H7 (cell line): ENCODE measurements at regions not wholly inside any gene's neighbourhood (a gene's known extent, or its start where the extent isn't known, plus 50 kb on each side); places are given as distances from the start of the nearest gene placed in this dataset.
A peak's percentile ranks its signal among the peaks of the same experiment; 100 is the strongest.

ENCODE experiments used
- DNase-seq: peaks from one replicate; pipeline ENCODE4 v3.0.0; 2012
- H3K27me3 ChIP-seq: 2 replicates; pipeline ENCODE4 v1.6.0; 2011; ENCODE audit warnings: mild to moderate bottlenecking, low read length; ENCODE audit not compliant: control insufficient read depth, insufficient read depth
- H3K36me3 ChIP-seq: replicated peaks from 2 replicates; pipeline ENCODE4 v1.5.1; 2011; ENCODE audit warnings: low read length; ENCODE audit not compliant: control insufficient read depth, insufficient read depth
- H3K4me3 ChIP-seq: 2 replicates; pipeline ENCODE4 v1.5.1; 2011; ENCODE audit warnings: low read depth, mild to moderate bottlenecking, control low read depth, low read length, moderate library complexity; ENCODE audit not compliant: insufficient read depth

GRCh38 chr13:27014406-27015359 lies 156.9 kb downstream of the USP12 start:
- H3K4me3 ChIP-seq: no peak overlapping the region
- H3K36me3 ChIP-seq: no peaks in the 10 kb centered on the region
- no peaks in the 10 kb centered on the region for H3K27me3 ChIP-seq
- DNase-seq: no peak

- Histone ChIP-seq H3K4me3 (no peak overlapping the region), H3K36me3 (no peaks in the 10 kb centered on the region), H3K27me3 (peaks cover 1% of the 10 kb centered on the region; the same call in 1 of the 2 replicates)
- no peak for DNase-seq
Measured at GRCh38 chr13:27012482-27013197, 159.0 kb downstream of the USP12 start.

- H3K36me3 ChIP-seq: no peaks in the 10 kb centered on the region
- DNase-seq: no peak
- no peak overlapping the region for H3K4me3 ChIP-seq
- H3K27me3 ChIP-seq: peaks cover 5% of the 10 kb centered on the region; the same call in 1 of the 2 replicates
Measured at GRCh38 chr13:27011661-27012060, 159.9 kb downstream of the USP12 start.

- Histone ChIP-seq H3K4me3 (no peak overlapping the region), H3K36me3 (no peaks in the 10 kb centered on the region), H3K27me3 (peaks cover 12% of the 10 kb centered on the region)
- DNase-seq: no peak
Measured at GRCh38 chr13:27008733-27009132, 162.9 kb downstream of the USP12 start.

GRCh38 chr13:27007166-27007565 lies 164.4 kb downstream of the USP12 start:
- H3K36me3 ChIP-seq: no peaks in the 10 kb centered on the region
- no peak for DNase-seq
- peaks cover 12% of the 10 kb centered on the region for H3K27me3 ChIP-seq
- peak overlapping the region; percentile 43; the same call in 1 of the 2 replicates for H3K4me3 ChIP-seq

GRCh38 chr13:27006519-27007161 lies 165.0 kb downstream of the USP12 start:
- Histone ChIP-seq H3K36me3 (no peaks in the 10 kb centered on the region), H3K27me3 (peaks cover 12% of the 10 kb centered on the region), H3K4me3 (peak overlapping the region; percentile 43)
- peak; percentile 74 for DNase-seq

GRCh38 chr13:27005976-27006518 lies 165.6 kb downstream of the USP12 start:
- Histone ChIP-seq H3K36me3 (no peaks in the 10 kb centered on the region), H3K27me3 (peaks cover 12% of the 10 kb centered on the region), H3K4me3 (no peak overlapping the region)
- DNase-seq: peak; percentile 44

- no peak for DNase-seq
- no peaks in the 10 kb centered on the region for H3K36me3 ChIP-seq
- H3K4me3 ChIP-seq: no peak overlapping the region
- peaks cover 12% of the 10 kb centered on the region for H3K27me3 ChIP-seq
Measured at GRCh38 chr13:27005556-27005955, 166.1 kb downstream of the USP12 start.

GRCh38 chr13:27004866-27005265 lies 166.7 kb downstream of the USP12 start:
- Histone ChIP-seq H3K27me3 (peaks cover 12% of the 10 kb centered on the region), H3K4me3 (no peak overlapping the region), H3K36me3 (no peaks in the 10 kb centered on the region)
- DNase-seq: peak; percentile 55

GRCh38 chr13:27004326-27004725 lies 167.3 kb downstream of the USP12 start:
- no peak for DNase-seq
- H3K36me3 ChIP-seq: no peaks in the 10 kb centered on the region
- no peak overlapping the region for H3K4me3 ChIP-seq
- peaks cover 12% of the 10 kb centered on the region for H3K27me3 ChIP-seq

- no peak for DNase-seq
- Histone ChIP-seq H3K27me3 (peaks cover 8% of the 10 kb centered on the region), H3K36me3 (no peaks in the 10 kb centered on the region), H3K4me3 (no peak overlapping the region)
Measured at GRCh38 chr13:27001705-27002104, 169.9 kb downstream of the USP12 start.

- Histone ChIP-seq H3K36me3 (no peaks in the 10 kb centered on the region), H3K27me3 (no peaks in the 10 kb centered on the region), H3K4me3 (no peak overlapping the region)
- DNase-seq: no peak
Measured at GRCh38 chr13:27000686-27001085, 170.9 kb downstream of the USP12 start.

- DNase-seq: no peak
Measured at GRCh38 chr13:26999499-26999898, 172.1 kb downstream of the USP12 start.

GRCh38 chr13:26998292-26998691 lies 173.3 kb downstream of the USP12 start:
- no peaks in the 10 kb centered on the region for H3K36me3 ChIP-seq
- H3K27me3 ChIP-seq: no peaks in the 10 kb centered on the region
- no peak for DNase-seq
- H3K4me3 ChIP-seq: no peak overlapping the region

More at GRCh38 chr13:26999499-26999898, 172.1 kb downstream of the USP12 start:
- Histone ChIP-seq H3K4me3 (no peak overlapping the region), H3K36me3 (no peaks in the 10 kb centered on the region), H3K27me3 (no peaks in the 10 kb centered on the region)
